HG03064 (cell line): ENCODE measurements at regions not wholly inside any gene's neighbourhood (a gene's known extent, or its start where the extent isn't known, plus 50 kb on each side); places are given as distances from the start of the nearest gene placed in this dataset.
A peak's percentile ranks its signal among the peaks of the same experiment; 100 is the strongest.

Experiments used
- ATAC-seq: cut with Tn5 transposase; IDR thresholded peaks from one replicate; pipeline ENCODE4 v1.9.1; 2021; ENCODE audit warnings: low read depth; ENCODE audit not compliant: unreplicated experiment

- peak; percentile 84 for ATAC-seq
These were observed 53.7 kb upstream of the KDM4C start for GRCh38 chr9:6703898-6704639.

GRCh38 chr9:6702707-6703106, 55.1 kb upstream of the KDM4C start:
- no peak for ATAC-seq

GRCh38 chr9:6696178-6696577, 50.6 kb upstream of the GLDC start:
- ATAC-seq: no peak

GRCh38 chr9:6695121-6695814, 49.7 kb upstream of the GLDC start:
- ATAC-seq: no peak
